OCI-LY3 (cell line): ENCODE measurements at regions not wholly inside any gene's neighbourhood (a gene's known extent, or its start where the extent isn't known, plus 50 kb on each side); places are given as distances from the start of the nearest gene placed in this dataset.

ENCODE experiments used
- EZH2phosphoT487 ChIP-seq: fragments of 200-600 bp; shearing (Covaris generic); IDR thresholded peaks from 2 replicates; pipeline ENCODE4 v1.6.1; 2018; ENCODE audit warnings: antibody characterized with exemption, mixed run types, low read depth
- TF ChIP-seq, protein P1 (sequence below): fragments of 200-600, 300-600 bp; sonication (generic); IDR thresholded peaks from 2 replicates; pipeline ENCODE4 v1.5.1; 2014; ENCODE audit warnings: antibody characterized with exemption, low read length, low read depth

GRCh38 chr5:17099946-17100345 lies 117.5 kb upstream of the BASP1 start:
- TF ChIP-seq, protein P1, sequence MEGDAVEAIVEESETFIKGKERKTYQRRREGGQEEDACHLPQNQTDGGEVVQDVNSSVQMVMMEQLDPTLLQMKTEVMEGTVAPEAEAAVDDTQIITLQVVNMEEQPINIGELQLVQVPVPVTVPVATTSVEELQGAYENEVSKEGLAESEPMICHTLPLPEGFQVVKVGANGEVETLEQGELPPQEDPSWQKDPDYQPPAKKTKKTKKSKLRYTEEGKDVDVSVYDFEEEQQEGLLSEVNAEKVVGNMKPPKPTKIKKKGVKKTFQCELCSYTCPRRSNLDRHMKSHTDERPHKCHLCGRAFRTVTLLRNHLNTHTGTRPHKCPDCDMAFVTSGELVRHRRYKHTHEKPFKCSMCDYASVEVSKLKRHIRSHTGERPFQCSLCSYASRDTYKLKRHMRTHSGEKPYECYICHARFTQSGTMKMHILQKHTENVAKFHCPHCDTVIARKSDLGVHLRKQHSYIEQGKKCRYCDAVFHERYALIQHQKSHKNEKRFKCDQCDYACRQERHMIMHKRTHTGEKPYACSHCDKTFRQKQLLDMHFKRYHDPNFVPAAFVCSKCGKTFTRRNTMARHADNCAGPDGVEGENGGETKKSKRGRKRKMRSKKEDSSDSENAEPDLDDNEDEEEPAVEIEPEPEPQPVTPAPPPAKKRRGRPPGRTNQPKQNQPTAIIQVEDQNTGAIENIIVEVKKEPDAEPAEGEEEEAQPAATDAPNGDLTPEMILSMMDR, result no peak
- TF ChIP-seq EZH2phosphoT487, result no peak
